ENCODE measurements at regions not wholly inside any gene's neighbourhood (a gene's known extent, or its start where the extent isn't known, plus 50 kb on each side); places are given as distances from the start of the nearest gene placed in this dataset.
"Not testable (repeated sequence)": the region's sequence is repeated elsewhere in the genome, so short reads cannot be mapped to it uniquely, and the experiment has no call there.

DNA sequence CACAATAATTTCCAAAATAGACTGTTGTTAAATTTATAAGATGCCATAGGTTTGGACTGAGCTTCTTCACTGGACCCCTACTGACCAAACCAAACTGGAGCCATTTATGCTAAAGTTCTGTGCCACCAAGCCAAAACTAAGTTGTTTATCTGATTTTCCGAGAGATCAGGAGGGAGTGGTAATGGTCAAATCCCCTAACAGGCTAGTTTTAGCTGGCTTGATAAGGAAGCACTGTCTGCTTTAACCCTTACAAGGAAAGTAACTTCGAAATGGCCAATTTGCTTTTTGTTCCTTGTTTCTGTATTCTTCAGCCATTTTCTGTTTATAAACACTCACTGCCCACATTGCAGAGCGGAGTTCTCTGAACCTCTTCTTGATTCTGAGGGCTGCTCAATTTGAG is 246.8 kb upstream of the TUT7 start:
- DNase-seq = no peak

DNA sequence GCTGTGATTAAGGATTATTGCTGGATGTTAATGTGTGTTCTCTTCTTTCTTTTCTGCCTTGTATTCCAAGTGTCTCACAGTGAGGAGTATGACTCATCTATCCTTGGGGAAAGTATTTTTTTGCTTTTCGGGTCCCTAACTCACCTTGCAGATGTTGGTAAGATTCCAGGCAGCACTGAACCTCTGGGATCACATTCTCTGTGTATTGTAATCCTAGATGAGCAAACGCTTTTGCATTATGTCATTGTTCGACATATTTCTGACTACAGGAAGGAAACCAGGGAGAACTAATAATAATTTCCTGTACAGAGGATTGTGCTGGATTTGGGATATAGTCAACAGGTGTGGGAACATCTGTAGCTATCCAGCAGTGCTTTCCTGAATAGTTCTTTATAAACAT is 246.1 kb upstream of the TUT7 start:
- no peak for DNase-seq

DNA sequence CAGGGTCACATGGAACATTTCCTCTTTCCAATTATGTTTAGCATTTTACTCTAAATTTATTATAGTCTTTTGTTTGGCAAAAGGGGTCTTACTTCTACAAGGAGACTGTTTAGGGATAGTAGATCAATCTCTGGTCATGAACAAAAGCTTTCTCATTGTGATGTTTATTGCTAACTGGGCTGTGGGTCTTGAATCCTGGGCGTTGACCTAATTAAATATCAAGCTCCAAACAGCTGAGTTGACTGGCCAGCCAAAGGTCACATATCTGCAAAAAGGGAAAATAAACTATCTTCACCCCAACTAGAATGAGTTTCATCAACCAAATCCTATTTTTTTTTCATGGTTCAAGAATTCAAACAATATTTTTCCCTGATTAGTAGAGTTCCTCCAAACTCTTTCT is 245.4 kb upstream of the TUT7 start:
- no peak for DNase-seq

DNA sequence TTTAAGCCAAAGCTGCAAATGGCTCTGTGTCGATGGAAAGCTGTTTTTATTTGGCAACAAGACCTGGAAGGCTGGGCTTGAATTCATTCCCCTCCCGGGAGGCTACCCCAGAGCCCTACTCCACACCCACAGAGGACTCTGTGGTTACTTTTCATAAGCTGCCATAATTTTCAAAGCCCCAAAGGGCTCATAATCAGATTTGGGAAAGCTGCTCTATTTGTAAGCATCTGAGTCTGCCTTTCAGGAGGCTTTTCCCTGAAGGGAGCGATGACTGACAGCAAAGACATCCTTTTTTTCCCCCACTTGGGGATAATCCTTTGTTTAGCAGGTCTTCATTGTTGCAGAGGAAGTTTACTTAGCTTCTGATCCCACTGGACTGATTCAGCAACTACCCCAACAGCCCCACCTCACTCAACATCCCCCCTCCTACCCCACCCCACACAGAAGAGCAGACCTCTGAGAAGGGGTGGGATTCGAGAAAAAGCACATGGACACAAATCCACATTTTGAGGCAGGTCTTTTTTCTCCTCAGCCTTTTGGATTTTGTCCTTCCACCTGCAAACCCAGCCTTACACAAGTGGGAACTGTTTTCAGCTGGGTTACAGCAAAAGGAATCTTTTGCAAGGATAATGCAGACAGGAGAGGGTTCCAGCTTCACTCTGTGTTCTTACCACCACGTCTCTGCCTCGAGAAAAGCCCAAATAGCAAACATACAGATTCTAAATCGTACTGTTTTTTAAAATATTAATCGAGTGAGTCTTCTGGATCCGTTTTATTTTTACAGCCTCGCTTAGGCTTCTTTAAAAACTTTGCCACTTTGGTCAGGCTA is 244.4 kb upstream of the TUT7 start:
- DNase-seq = no peak

DNA sequence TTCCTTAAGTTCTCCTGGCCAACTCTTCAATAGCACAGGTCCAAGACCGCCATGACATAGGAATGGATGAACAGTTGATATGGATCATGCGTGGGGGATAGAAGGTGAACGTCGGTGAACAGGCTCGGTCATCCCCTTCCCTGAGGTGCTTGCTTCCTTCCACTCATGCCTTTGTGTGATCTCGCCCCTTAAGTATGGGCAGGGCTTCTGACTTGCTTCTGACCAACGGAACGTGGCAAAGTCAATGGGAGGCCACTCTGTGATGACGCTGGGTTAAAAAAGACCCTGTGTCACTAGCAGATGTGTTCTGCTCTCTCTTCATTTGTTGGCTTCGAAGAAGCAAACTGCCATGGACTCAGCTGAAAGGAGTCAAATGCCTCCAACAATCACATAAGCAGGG is 240.5 kb upstream of the TUT7 start:
- DNase-seq = no peak

DNA sequence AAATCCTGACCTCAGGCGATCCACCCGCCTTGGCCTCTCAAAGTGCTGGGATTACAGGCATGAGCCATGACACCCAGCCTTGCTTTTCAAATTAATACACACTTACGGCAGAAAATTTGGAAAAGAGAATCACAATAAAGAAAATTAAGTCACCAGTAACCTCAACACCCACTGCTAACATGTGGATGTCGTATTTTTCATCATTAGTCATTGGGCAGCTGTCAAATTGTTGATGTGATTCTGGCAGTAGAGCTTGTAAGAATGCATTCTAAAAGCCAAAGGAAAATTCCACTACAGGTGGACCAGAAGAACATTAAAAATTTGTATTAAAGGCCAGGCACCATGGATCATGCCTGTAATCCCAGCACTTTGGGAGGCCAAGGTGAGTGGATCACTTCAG is 237.3 kb upstream of the TUT7 start:
- DNase-seq = no peak

DNA sequence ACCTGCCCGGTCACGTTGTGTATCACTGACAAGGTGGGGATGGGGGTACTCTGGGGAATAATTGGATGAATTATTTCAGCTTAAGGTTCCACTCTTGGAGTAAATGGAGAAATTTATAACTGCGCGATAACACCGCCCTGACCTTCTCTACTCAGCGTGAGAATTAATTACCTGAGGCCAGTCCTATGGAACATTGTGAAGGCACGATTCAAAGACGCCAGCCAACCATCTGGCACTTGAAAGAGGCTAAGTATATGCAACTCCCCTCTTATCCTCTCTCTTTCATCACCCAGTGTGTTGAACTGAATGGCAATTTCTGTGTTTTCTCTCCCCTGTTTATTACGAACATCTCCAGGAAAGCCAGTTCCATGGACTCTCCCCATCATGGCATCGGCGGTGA is 235.5 kb upstream of the TUT7 start:
- DNase-seq = no peak

DNA sequence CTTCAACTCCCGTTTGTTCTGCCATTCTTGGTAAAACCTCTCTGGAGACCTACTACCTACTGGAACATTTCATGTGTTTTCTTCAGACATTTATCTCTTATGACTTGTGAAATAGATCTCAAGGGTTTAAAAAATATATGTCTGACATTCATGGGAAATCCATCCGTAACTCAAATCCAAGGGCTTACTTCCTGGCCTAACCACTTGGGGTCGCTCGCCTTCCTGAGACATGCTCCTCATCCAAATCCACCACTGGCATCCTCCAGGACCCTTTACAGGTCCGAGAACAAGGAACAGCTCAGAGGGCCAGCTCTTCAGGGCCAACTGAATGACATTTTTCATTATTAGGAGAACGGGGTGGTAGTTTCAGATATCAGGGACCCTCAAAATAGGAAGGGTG is 235.1 kb upstream of the TUT7 start:
- no peak for DNase-seq

DNA sequence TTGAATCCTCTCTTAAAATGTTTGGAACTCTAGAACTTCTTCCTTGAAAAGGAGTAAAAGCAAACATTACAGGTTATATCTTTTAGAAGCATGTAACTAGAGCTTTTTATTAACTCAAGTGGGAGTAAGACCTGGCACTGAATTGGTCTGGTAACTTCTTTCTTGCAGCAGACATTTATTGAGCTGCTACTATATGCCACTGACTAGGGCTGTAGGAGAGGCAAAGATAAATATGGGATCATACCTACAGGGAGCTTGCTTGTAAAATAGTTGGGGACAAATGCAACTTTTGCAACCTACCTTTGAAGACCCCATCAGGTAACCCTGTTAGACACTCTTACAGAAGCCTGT is 231.9 kb upstream of the TUT7 start:
- DNase-seq = no peak

DNA sequence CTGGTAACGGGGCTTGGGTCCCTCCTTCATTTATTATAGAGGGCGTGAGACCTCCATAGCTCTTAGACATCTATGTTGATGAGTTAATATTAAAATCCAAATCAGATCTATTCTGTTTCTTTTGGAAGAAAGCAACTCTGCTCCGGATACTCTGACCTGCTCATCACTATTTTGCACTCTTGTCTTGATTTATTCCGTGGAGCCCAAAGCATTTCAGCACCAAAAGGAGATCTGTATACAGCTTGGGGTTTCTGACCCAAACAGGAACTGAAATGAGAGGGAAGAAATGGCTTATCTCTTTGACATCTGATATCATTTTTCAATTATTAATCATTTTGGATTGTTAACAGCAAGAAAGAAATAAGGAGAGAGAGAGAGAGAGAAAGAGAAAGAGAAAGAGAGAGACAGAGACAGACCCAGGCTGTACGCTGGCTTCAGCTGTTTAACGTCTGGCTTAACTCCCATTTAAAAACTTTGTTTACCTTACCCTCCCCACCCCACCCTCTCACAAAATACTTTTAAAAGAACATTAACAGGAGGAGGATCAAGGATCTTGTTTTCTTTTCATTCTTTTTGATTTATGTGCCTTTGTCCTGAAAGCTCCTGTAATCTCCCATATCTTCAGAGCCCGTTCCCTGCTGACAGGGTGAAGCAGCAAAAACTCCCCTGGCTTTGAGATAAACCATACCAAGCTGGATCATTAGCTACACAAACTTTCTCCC is 231.4 kb upstream of the TUT7 start:
- DNase-seq = no peak

DNA sequence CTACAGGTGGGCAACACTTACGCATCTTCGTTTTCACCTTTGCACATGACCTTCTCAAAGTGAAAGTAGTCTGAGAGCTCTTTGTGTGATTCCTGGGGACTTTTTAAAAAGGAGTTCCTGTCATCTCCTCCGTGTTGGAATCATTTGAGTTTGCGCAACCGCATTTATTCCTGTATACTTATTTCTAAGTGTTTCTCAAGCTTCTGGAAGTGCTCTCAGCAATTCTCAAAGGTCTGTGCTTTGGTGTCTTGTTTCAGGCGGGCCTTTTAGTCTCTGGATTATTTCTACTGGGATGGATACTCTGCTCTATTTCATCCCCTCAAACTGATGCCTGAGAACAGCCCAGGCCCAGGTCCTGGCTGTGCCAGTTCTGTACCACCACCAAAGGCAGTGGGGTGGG is 226.5 kb upstream of the TUT7 start:
- no peak for DNase-seq

DNA sequence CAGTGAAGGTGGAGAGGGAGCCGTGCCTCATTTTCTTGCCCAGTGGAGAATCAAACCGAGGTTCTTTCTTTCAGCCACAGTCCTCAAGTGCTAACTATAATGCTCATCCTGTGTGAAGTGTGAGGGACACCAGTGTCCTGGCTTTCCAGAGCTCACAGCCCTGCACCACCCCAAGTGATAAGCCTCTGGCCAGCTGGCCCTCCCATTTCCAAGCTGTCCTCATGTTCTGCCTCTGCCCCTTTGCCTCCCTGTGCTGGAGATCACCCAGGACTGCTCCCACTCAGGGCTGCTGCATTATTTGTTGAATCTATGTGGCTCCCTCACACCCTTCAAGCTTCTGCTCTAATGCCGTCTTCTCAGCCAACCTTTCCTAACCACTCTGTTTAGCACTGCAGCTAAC is 224.5 kb upstream of the TUT7 start:
- no peak for DNase-seq

DNA sequence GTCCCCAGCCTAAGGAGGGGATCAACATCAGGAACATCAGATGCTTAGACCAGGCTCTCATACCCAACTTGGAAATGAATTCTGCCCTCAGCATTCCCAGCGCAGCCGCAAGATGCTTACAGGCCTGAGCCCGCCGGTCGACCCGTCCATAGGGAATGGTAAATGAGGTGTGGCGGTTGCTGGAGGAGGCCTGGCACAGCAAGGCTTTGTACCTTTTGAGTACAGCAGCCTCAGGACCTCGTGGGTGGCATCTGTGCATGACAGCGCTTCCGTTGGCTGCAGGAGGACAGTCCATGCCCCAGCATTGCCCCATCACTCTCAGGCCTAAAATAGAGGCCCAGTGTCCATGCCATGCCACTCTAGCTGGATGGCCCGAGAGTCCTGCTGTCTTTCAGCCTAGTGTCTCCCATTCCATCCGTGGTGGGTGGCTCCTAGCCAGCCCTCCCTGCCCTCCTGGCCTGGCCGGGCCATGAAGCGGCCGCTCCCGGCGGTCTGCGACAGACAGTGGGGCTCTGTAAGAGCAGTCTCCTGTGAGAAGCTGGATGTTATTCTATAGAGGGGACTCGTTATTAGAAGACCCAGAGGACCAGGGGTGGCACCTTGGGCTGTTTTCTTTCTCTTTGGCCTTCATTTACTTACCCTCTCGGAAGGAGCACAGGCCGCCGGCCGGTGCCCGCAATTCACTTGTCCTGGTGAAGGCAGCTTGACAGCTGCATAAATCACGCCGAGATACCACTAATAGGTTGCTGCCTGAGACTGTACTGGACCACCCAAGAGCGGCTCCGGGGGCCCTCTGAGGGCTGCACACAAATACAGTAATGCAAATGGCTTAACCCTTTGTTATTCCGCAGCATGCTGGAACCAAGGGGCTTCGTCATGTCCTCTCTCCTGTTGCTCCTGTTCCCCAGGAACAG is 223.5 kb upstream of the TUT7 start:
- no peak for DNase-seq

DNA sequence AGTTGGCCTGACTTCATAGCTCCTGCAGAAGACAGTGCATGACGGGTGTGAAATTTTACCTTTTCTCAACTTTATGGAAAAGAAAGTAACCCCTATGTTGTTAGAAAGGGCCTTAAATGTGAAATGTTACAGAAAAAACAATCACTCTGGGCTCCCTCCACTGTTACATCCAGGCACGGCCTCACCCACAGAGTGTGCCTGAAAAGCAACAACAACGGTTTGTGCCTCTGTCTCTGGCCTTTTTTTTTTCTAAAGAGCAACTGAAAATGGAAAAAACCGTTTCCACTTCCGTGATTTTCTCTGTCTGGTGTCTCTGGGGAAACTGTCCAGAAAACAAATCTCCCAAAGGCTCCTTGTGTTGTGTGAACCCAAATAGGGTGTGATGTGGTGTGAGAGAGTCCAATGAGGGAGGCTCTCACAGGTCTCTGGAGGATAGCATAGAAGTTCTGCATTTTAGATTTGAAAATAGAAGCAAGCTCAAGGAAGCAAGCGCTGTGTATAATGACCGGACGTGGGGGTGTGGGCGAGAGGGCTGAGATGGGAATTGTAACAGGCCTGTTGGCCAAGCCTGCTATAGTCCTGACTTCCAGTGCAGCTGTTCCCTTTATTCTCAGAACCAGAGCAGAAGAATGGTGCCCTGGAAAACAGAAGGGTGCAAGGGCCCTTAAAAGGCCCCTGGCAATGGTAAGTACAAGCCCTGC is 221.8 kb upstream of the TUT7 start:
- DNase-seq = no peak

DNA sequence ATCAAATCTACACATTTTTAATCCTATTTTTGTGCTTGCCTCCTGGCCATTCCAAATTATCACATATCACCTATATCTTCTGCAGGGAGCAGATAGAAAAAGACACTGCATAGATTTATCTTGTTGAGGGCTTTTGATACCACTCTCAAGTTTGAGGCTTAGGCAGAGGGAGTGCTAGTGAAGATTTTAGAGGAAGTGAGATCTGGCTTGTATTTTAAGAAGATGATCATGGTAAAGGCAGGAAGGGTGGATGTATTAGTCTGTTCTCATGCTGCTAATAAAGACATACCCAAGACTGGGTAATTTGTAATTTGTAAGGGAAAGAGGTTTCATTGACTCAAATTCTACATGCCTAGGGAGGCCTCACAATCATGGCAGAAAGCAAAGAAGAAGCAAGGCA is 220.9 kb upstream of the TUT7 start:
- DNase-seq = no peak

DNA sequence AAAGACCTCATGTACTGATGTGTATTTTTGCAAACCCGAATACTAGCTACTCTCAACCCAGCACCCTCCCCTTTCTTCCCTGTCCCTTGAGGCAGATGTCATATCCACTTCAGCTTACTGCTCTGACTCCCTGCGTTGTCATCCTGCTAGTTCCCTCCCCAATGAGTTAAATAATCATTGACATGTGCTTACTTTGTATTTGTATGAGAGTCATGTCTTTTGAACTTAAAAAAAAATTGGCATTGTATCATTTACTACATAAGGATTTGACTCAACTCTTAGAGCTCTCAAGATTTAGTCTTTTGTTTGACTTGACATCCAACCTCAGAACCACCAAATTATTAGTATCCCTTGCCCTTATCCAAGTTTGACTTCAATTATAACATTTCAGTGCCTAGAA is 219.7 kb upstream of the TUT7 start:
- DNase-seq = no peak

DNA sequence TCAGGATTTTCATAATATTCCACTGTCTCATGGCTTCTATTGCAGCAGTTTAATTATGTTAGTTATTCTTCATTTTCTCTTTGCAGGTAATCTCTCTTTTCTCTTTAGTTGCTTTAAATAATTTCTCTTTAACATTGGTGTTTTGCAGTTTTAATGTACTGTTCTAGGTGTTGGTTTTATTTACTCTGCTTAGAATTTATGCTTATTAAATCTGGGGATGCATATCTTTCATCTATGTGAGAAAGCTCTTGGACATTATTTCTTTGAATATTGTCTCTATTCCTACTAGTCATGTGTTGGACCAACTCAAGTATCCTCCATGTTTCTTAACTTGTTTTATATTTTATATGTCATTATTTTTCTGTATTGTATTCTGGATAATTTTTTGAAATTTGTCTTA is 218.7 kb upstream of the TUT7 start:
- no peak for DNase-seq

DNA sequence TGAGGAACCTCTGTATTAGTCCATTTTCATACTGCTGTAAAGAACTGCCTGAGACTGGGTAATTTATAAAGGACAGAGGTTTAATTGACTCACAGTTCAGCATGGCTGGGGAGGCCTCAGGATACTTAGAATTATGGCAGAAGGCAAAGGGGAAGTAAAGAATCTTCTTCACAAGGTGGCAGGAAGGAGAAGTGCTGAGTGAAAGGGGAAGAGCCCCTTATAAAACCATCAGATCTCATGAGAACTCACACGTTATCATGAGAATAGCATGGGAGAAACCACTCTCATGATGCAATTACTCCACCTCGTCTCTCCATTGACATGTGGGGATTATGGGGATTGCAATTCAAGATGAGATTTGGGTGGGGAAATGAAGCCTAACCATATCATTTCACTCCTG is 211.4 kb upstream of the TUT7 start:
- DNase-seq = not testable (repeated sequence)

DNA sequence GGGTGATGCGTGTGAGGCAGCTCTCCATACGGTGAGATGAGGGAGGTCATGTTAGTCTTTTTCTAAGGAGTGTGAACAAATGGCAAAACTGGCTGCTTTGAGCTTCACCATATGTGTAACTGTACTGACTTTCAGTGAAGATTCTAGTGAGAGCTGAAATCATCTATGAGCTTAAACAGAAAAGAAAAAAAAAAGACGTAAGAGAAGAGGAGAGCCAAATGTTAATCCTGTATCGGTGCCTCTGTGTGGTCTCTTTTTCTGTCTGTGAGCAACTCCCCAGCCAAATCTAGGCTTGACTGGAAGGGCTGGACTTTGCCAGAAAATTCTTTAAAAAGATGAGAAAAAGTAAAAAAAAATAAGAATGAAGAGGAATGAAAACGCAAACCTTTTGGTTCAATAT is 209.7 kb upstream of the TUT7 start:
- DNase-seq = no peak

DNA sequence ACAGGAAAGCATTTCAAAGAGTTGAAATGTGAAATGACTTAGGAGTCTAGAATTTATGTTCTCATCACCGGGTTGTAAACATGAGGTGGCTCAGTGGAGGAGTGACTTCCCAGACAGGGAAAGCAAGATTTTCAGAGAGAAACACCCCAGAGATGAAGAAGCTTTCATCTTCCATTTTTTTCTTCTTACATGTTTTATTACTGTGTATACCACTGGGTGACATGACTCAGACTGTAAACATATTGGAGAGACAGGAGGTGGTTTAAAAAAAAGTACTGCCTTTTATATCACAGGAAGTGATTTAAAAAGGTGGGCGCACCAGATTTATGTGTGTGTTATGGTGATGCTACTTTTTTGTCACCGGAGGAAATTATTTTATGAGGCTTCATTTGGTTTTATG is 209.1 kb upstream of the TUT7 start:
- no peak for DNase-seq

DNA sequence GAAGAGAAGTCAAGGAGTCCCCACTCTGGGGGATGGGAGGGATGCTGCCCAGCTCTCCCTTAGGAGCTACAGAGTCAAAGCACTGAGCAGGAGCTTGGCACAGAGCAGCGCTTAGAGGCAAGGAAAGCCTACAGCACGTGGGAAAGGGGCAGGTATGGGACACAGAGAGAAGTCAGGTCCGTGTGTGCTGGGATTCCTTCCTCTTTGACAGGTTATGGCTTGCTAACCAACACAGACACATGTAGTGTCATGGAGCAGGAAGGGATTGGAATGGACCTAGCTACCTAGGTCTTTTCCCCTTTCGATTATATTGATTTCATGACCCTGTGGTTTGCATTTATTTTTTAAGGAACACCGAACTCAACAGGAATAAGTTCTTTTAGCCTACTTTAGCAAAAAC is 208.5 kb upstream of the TUT7 start:
- no peak for DNase-seq

DNA sequence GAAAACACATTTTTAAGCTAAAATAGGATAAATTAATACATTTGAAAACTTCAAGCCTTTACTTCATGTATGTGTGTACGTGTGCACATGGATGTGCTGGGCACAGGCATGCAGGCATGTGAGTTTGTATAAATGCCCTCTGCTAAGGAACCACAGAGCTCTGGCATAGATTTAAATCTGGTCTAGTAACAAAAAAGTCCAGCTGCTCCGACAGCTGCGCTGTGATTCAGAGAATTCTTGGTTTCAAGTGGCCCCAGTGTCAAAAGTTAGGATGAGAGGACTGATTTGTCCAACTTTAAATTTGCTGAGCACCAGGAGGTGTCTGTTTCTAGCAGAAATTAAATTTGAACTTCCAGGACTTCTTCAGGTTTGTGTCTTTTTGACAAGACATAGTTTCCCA is 203.7 kb upstream of the TUT7 start:
- DNase-seq = no peak

Data from CD4-positive, alpha-beta T cell treated with Interleukin-1 beta for 1 hour (primary cell).